GM13976 (cell line): ENCODE measurements at regions not wholly inside any gene's neighbourhood (a gene's known extent, or its start where the extent isn't known, plus 50 kb on each side); places are given as distances from the start of the nearest gene placed in this dataset.
"Not testable (repeated sequence)": the region's sequence is repeated elsewhere in the genome, so short reads cannot be mapped to it uniquely, and the experiment has no call there.

Source experiments
- DNase-seq: peaks from one replicate; pipeline ENCODE4 v3.0.0; 2012; ENCODE audit warnings: low spot score
- in situ Hi-C: fragments of 300-500 bp; cut with MboI; formaldehyde crosslinking; loops from one replicate; pipeline ENCODE4 v1.12.0; 2022; ENCODE audit warnings: low sequenced_read_pairs, mixed read lengths, inconsistent platforms; ENCODE audit not compliant: unreplicated experiment
- TF ChIP-seq, protein P1 (sequence below): IDR thresholded peaks from 2 replicates; pipeline ENCODE4 v1.5.1; 2012; ENCODE audit warnings: borderline replicate concordance, mild to moderate bottlenecking; ENCODE audit not compliant: insufficient read depth; ENCODE audit errors: extremely low read depth, missing control alignments, control extremely low read depth

DNA sequence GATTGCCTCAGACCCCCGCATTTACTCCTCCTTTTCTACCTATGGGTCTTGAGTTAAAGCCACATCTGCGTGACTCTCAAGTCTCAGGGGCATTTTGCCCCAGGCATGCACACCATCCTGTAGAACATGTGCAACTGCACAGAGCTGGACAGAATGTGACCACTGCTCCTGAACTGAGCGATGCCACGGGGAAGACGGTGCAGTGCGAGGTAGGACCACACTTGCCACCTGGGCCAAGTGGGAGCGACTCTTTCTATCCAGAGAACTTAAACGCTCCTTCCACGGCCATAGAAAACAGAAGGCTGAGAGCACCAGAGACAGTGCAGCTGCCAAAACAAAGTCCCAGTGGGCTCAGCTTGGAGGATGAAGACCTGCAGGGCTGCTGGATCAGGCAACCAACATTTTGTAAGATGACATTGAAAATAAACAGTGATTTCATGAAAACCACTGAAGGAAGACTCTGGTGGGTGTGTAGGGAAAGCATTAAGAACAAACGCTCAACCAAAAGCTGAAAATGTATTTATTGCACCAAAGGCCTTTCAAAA is 149.0 kb upstream of the HDAC4 start:
- in situ Hi-C loops = no loop called here
- DNase-seq = no peak
- TF ChIP-seq, protein P1, sequence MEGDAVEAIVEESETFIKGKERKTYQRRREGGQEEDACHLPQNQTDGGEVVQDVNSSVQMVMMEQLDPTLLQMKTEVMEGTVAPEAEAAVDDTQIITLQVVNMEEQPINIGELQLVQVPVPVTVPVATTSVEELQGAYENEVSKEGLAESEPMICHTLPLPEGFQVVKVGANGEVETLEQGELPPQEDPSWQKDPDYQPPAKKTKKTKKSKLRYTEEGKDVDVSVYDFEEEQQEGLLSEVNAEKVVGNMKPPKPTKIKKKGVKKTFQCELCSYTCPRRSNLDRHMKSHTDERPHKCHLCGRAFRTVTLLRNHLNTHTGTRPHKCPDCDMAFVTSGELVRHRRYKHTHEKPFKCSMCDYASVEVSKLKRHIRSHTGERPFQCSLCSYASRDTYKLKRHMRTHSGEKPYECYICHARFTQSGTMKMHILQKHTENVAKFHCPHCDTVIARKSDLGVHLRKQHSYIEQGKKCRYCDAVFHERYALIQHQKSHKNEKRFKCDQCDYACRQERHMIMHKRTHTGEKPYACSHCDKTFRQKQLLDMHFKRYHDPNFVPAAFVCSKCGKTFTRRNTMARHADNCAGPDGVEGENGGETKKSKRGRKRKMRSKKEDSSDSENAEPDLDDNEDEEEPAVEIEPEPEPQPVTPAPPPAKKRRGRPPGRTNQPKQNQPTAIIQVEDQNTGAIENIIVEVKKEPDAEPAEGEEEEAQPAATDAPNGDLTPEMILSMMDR = no peak

DNA sequence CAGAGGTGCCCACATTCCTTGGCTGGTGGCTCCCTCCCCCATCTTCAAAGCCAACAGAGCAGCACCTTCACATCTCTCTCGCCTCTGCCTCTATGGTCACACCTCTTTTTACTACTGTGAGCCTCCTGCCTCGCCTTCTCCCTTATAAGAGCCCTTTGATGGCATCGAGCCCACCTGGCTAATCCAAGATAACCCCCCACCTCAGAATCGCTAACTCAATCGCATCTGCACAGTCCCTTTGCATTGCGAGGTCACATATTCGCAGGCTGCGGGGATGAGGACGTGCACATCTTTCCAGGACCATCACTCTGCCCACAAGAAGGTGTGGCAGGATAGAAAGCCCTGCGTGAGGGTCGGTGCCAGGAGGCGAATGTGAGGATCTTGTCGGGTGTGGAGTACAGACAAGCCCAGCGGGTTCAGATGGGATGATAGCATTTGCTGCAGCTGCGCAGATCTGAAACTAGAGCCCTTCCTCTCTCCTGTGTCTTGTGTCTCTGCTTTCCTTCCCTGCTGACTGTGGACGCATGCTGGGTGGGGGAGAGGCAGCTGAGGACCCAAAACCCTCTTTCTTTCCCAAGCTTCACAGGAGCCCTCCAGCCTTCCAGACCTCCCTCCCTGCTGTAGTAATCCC is 148.3 kb upstream of the HDAC4 start:
- in situ Hi-C loops = no loop called here
- no peak for DNase-seq
- TF ChIP-seq, protein P1 = no peak

DNA sequence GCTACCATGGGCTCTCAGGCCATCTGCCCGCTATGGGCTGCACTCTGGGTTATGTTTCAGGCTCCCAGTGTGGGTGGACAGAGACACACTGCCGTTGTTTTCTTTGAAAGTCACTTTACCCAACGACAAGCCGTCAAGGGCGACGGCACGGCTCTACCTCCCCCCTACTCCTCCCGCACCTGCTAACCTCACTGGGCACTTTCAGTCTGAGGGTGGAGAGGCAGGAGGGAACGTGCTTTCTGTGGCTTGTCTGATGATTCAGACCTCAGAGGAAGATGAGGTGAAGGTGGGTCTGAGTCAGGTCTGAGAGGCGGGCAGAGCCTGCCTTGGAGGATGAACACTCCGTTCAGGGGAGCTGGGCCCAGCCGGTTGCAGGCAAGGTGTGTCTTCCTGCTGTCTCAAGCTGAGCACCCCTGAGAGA is 147.6 kb upstream of the HDAC4 start:
- TF ChIP-seq, protein P1 = no peak
- DNase-seq = no peak
- in situ Hi-C loops = no loop called here

DNA sequence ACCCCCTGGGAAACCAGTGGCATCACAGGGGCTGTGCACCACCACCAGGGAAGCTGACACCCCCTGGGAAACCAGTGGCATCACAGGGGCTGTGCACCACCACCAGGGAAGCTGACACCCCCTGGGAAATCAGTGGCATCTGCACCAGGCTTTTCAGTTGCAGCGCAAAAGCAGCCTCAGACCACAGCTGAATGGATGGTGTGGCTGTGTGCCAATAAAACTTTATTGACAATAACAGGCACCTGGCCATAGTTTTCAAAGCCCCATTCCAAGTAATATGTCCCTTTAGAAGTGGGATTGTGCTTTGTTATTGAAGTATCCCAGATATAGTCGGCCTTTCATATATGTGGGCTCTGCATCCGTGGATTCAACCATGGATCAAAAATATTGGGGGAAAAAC is 146.3 kb upstream of the HDAC4 start:
- in situ Hi-C loops, DNase-seq: not testable (repeated sequence)

DNA sequence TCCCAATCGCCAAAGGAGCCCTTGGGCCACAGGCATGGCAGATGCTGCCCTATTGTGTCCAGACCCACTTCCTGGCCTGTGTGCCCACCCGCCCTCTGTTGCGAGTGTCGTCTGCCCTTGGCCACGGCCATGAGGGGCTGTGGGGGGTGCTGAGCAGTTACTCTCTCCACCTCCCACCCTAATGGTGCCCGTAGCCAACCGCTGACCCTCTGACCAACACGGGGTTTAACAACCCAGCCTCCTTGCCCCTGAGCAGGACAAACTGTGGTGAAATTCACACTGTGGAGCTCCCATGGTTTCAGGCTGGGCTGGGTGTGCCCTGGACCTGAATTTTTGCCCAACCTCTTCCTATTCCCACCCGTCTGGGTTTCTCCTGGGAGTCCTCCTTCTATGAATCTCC is 145.7 kb upstream of the HDAC4 start:
- no peak for DNase-seq
- TF ChIP-seq, protein P1 = no peak
- in situ Hi-C loops = no loop called here

DNA sequence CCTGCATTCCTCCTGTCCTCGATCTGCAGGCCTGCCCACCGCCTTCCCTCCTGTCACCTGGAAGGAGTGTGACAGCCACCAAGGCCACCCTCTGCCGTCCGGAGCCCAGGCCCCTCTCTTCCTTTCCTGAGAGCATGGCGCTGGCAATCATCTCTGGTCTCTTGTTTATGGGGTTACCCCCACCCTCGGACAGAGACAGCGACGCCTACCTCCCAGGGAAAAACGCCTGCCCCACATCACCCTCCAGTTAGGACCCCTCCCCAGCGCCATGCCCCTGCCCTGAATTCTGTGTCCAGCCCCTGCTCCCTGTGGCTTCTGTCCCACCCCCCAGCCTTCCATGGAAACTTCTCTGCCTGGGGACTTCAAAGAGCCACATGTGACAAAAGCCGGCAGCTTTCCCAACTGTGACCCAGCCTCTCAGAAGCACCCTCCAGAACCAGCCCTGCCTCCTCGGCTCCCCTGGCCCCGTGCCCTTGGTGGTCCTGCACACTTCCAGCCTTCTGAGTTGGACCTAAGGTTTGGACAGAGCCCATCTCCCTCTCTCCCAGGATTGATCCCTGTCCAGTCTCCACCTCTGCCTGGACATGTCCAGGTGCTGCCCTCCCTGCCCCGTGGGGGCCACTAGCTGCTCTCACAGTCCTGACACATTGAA is 145.0 kb upstream of the HDAC4 start:
- TF ChIP-seq, protein P1 = no peak
- in situ Hi-C loops = no loop called here
- no peak for DNase-seq

DNA sequence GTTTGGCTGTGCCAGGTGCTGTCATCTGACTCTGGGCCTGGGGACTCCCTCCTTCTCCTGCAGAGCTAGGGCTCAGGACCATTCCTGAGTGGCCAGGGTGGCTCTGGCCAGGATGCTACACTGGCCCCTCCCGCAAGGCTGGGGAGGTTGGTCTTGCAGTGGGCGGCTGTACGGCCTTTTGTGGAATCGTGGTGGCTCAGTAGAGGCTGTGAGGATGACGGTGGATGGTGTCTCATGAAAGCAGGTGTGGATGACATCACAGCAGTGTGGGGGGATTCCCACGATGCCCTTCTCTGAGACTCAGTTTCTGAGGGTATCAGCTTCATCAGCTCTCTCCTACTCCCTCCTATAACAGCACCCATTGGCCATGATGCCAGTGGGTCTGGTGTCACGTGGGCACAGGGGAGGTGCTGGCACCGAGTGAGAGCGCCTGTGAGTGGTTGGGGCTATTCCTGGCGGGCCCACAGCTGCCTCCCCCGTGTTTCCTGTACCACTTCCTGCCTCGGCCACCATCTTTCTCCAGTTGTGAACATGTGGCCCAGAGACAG is 144.2 kb upstream of the HDAC4 start:
- in situ Hi-C loops = no loop called here
- TF ChIP-seq, protein P1 = no peak
- no peak for DNase-seq
